ENCODE measurements at regions not wholly inside any gene's neighbourhood (a gene's known extent, or its start where the extent isn't known, plus 50 kb on each side); places are given as distances from the start of the nearest gene placed in this dataset.

DNA sequence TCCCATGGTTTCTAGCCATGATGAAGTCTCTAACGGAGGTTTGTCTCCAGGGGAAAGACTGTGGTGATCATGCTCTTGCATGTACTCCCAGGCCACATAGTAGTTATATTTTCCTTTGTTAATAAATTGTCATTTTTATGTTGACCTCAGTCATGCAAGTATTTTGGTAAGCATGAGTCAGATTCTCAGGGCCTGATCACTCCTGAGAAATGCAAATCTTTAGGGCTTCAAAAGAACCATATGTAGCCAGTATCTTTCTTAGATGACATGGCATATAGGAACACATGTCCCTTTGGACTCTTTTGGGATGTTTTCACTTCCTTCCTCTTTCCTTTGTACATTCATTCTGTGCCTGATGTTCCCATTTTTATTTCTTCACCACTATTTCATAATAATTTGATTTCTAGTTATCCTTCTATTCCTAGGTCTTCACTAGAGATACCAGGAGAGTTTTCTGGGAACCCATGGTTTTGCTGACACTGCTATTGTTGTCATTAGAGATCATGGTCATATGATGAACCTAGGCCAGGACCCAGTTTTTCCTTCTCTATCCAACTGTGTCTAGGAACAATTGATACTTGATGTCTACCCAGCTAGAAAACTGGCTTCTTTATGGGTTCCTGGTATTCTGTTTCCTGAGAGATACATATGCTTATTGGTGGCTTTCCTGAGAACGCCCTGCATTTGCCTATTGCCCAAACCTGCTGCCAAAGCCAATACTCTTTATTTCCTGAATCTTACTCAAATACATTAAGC lies 248.1 kb upstream of the NREP start:
- Mint-ChIP-seq H3K36me3 (ENCODE audit: unreplicated experiment) (no peaks in the 10 kb centered on the region), H3K4me3 (ENCODE audit: unreplicated experiment) (no peak overlapping the region), H3K27me3 (ENCODE audit: unreplicated experiment) (no peaks in the 10 kb centered on the region), H3K4me1 (ENCODE audit: unreplicated experiment) (peaks cover 51% of the 10 kb centered on the region), H3K9me3 (ENCODE audit: unreplicated experiment) (no peaks in the 10 kb centered on the region), H3K27ac (ENCODE audit: unreplicated experiment) (peak overlapping the region; percentile 77)
- TF ChIP-seq, protein P1, sequence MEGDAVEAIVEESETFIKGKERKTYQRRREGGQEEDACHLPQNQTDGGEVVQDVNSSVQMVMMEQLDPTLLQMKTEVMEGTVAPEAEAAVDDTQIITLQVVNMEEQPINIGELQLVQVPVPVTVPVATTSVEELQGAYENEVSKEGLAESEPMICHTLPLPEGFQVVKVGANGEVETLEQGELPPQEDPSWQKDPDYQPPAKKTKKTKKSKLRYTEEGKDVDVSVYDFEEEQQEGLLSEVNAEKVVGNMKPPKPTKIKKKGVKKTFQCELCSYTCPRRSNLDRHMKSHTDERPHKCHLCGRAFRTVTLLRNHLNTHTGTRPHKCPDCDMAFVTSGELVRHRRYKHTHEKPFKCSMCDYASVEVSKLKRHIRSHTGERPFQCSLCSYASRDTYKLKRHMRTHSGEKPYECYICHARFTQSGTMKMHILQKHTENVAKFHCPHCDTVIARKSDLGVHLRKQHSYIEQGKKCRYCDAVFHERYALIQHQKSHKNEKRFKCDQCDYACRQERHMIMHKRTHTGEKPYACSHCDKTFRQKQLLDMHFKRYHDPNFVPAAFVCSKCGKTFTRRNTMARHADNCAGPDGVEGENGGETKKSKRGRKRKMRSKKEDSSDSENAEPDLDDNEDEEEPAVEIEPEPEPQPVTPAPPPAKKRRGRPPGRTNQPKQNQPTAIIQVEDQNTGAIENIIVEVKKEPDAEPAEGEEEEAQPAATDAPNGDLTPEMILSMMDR (IDR thresholded peaks at IDR 0.05): no peak
- no peak for DNase-seq (ENCODE audit: extremely low spot score, unreplicated experiment)

DNA sequence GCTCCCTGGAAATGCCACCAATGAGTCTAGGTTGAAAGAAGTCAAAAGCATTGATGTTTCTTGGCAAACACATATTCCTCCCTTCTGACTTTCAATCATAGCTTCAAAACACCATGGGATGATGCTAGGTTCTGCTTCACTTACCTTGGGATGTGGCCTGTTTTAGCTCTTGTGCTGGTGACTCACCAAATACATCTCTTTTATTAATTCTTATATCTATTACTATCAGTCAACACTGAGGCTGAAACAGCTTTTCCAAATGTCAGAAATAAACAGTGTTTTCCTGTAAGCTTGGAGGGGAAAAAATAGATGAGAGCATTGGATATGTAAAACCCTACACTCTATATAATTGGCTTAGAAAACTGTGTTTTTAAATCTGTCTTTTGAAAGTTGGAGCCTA lies 245.4 kb upstream of the NREP start:
- DNase-seq (ENCODE audit: extremely low spot score, unreplicated experiment): no peak
- Mint-ChIP-seq H3K27ac (ENCODE audit: unreplicated experiment) (no peak overlapping the region), H3K9me3 (ENCODE audit: unreplicated experiment) (no peaks in the 10 kb centered on the region), H3K36me3 (ENCODE audit: unreplicated experiment) (no peaks in the 10 kb centered on the region), H3K27me3 (ENCODE audit: unreplicated experiment) (no peaks in the 10 kb centered on the region), H3K4me3 (ENCODE audit: unreplicated experiment) (no peak overlapping the region), H3K4me1 (ENCODE audit: unreplicated experiment) (peaks cover 78% of the 10 kb centered on the region)
- TF ChIP-seq, protein P1 (IDR thresholded peaks at IDR 0.05): no peak

DNA sequence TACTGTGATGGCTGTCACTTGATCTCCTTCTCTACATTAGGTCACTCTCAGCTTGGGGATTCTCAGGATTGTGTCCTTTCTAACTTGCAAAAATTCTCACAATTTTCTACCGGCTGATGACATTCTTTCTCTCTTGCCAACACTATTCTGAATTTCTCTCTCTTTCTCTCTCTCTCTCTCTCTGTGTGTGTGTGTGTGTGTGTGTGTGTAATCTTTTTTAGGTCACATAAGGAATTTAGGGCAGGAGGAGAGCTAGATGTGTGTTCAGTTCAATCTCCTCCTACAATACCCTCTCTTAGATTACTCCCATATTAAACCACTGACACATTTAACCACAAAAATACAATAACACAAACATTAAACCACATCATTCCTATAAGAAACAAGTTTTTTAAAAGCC lies 242.3 kb upstream of the NREP start:
- Mint-ChIP-seq H3K9me3 (ENCODE audit: unreplicated experiment) (peaks cover under 1% of the 10 kb centered on the region), H3K27me3 (ENCODE audit: unreplicated experiment) (no peaks in the 10 kb centered on the region), H3K4me1 (ENCODE audit: unreplicated experiment) (peaks cover 65% of the 10 kb centered on the region), H3K27ac (ENCODE audit: unreplicated experiment) (peak overlapping the region; percentile 90), H3K4me3 (ENCODE audit: unreplicated experiment) (no peak overlapping the region), H3K36me3 (ENCODE audit: unreplicated experiment) (no peaks in the 10 kb centered on the region)
- TF ChIP-seq, protein P1 (IDR thresholded peaks at IDR 0.05): no peak
- DNase-seq (ENCODE audit: extremely low spot score, unreplicated experiment): no peak

DNA sequence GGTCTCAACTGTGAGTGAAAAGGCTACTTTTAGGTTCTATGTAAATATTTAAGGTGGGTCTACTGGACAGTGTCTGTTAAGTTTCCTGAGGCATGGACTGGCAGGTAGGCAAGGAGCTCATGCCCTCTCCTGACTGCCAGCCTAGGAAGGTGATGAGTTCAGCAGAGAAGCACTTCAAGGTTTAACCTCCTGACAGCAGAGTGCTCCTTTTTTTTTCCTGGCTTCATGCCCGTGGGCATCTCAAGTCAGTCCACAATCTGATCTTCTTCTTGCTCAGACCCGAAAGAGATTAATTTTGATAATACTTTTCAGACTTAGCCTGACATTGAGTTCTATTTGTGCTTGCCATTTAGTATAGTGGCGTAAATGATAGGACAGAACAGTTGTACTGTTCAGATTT lies 241.9 kb upstream of the NREP start:
- H3K9me3 Mint-ChIP-seq (ENCODE audit: unreplicated experiment): peaks cover 5% of the 10 kb centered on the region
- peak overlapping the region; percentile 90 for H3K27ac Mint-ChIP-seq (ENCODE audit: unreplicated experiment)
- DNase-seq (ENCODE audit: extremely low spot score, unreplicated experiment): no peak
- no peak overlapping the region for H3K4me3 Mint-ChIP-seq (ENCODE audit: unreplicated experiment)
- H3K36me3 Mint-ChIP-seq (ENCODE audit: unreplicated experiment): no peaks in the 10 kb centered on the region
- H3K4me1 Mint-ChIP-seq (ENCODE audit: unreplicated experiment): peaks cover 62% of the 10 kb centered on the region
- no peaks in the 10 kb centered on the region for H3K27me3 Mint-ChIP-seq (ENCODE audit: unreplicated experiment)
- TF ChIP-seq, protein P1 (IDR thresholded peaks at IDR 0.05): no peak

DNA sequence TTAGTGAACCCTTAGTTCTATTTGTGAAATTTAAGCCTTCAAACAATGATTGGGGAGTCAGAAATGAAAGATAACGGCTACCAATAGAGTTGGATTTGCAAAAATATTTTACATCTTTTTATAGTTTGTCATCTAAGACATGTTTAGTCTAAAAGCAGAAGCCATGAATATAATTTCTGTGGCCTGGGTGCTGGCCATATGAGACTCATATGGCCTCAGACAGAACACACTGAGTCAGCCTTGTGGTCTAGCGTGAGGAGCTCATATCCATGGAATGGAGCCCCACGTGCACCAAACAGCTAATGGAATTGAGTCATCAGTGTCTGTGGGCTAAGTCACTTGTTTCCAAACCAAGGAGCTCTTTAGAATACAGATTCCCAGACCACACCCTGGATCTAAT lies 240.7 kb upstream of the NREP start:
- Mint-ChIP-seq H3K27me3 (ENCODE audit: unreplicated experiment) (no peaks in the 10 kb centered on the region), H3K27ac (ENCODE audit: unreplicated experiment) (peak overlapping the region; percentile 90), H3K4me3 (ENCODE audit: unreplicated experiment) (no peak overlapping the region), H3K4me1 (ENCODE audit: unreplicated experiment) (peaks cover 53% of the 10 kb centered on the region), H3K9me3 (ENCODE audit: unreplicated experiment) (peaks cover 7% of the 10 kb centered on the region), H3K36me3 (ENCODE audit: unreplicated experiment) (no peaks in the 10 kb centered on the region)
- peak; percentile 87 for DNase-seq (ENCODE audit: extremely low spot score, unreplicated experiment)
- TF ChIP-seq, protein P1 (IDR thresholded peaks at IDR 0.05): no peak

Measured in osteocyte (in vitro differentiated cells).